ENCODE measurements at regions not wholly inside any gene's neighbourhood (a gene's known extent, or its start where the extent isn't known, plus 50 kb on each side); places are given as distances from the start of the nearest gene placed in this dataset.
"Not testable (repeated sequence)": the region's sequence is repeated elsewhere in the genome, so short reads cannot be mapped to it uniquely, and the experiment has no call there.

- H3K4me3 ChIP-seq (ENCODE audit: low read depth, low read length), result no peak overlapping the region
- TF ChIP-seq, protein P1, sequence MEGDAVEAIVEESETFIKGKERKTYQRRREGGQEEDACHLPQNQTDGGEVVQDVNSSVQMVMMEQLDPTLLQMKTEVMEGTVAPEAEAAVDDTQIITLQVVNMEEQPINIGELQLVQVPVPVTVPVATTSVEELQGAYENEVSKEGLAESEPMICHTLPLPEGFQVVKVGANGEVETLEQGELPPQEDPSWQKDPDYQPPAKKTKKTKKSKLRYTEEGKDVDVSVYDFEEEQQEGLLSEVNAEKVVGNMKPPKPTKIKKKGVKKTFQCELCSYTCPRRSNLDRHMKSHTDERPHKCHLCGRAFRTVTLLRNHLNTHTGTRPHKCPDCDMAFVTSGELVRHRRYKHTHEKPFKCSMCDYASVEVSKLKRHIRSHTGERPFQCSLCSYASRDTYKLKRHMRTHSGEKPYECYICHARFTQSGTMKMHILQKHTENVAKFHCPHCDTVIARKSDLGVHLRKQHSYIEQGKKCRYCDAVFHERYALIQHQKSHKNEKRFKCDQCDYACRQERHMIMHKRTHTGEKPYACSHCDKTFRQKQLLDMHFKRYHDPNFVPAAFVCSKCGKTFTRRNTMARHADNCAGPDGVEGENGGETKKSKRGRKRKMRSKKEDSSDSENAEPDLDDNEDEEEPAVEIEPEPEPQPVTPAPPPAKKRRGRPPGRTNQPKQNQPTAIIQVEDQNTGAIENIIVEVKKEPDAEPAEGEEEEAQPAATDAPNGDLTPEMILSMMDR (IDR thresholded peaks at IDR 0.05; ENCODE audit: low read depth, low read length, missing control alignments), result no peak
- in situ Hi-C loops (cut with HindIII; ENCODE audit: low sequenced_read_pairs), result no loop called here
- DNase-seq (ENCODE audit: low read depth), result no peak
These were observed 79.5 kb upstream of the NEDD9 start for GRCh38 chr6:11311970-11312369.

- no peak for DNase-seq (ENCODE audit: low read depth)
These were observed 77.6 kb upstream of the NEDD9 start for GRCh38 chr6:11309947-11310665.

DNA sequence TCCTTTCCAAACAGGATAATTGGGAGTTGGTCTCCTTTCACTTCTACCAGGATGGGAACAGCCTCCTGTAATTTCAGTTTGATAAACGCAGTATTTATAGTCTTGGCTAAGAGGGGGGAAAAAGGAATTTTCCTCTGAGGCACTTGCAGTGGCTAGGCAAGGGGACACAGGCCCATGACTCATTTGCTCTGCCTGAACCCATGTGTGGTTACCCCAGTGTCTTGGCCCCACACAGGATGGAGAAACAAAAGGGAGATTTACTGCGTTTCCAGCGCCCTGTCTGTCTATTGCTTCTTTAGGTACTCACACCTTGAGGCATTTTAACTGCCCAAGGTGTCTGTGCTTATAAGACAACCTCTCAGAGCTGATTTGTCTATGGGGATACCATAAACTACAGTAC, 74.8 kb upstream of the NEDD9 start:
- no peak overlapping the region for H3K4me3 ChIP-seq (ENCODE audit: low read depth, low read length)
- TF ChIP-seq, protein P1 (IDR thresholded peaks at IDR 0.05; ENCODE audit: low read depth, low read length, missing control alignments), result no peak
- in situ Hi-C loops (cut with HindIII; ENCODE audit: low sequenced_read_pairs), result no loop called here
- no peak for DNase-seq (ENCODE audit: low read depth)

More at GRCh38 chr6:11309947-11310665, 77.6 kb upstream of the NEDD9 start:
- TF ChIP-seq, protein P1 (IDR thresholded peaks at IDR 0.05; ENCODE audit: low read depth, low read length, missing control alignments), result no peak
- H3K4me3 ChIP-seq (ENCODE audit: low read depth, low read length), result no peak overlapping the region
- in situ Hi-C loops (cut with HindIII; ENCODE audit: low sequenced_read_pairs), result no loop called here

DNA sequence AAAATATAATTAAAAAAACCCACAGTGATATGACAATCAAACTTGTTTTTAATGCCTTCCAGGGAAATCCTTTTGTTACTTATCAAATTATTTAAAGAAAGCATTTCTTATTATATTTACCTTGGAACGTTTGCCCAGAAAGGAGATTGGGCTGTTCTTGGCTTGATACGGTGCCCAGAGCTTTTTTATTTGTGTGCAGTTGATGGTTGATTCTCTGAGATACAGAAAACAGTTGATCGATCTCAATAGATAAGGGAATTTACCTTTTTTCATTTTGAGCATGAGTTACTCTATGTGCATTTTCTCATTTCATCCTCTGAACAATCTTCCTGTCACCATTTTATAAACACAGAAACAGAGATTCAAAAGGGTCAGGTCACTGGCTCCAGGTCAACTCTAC, 72.5 kb upstream of the NEDD9 start:
- in situ Hi-C loops (cut with HindIII; ENCODE audit: low sequenced_read_pairs), result no loop called here
- TF ChIP-seq, protein P1 (IDR thresholded peaks at IDR 0.05; ENCODE audit: low read depth, low read length, missing control alignments), result no peak
- no peak for DNase-seq (ENCODE audit: low read depth)
- H3K4me3 ChIP-seq (ENCODE audit: low read depth, low read length), result no peak overlapping the region

DNA sequence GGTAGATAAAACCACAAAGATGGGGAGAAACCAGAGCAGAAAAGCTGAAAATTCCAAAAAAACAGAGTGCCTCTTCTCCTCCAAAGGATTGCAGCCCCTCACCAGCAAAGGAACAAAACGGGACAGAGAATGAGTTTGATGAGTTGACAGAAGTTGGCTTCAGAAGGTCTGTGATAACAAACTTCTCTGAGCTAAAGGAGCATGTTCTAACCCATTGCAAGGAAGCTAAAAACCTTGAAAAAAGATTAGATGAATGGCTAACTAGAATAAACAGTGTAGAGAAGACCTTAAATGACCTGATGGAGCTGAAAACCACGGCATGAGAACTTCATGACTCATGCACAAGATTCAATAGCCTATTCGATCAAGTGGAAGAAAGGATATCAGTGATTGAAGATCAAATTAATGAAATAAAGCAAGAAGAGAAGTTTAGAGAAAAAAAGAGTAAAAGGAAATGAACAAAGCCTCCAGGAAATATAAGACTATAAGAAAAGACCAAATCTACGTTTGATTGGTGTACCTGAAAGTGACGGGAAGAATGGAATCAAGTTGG, 67.5 kb upstream of the NEDD9 start:
- in situ Hi-C loops (cut with HindIII; ENCODE audit: low sequenced_read_pairs); H3K4me3 ChIP-seq (ENCODE audit: low read depth, low read length); DNase-seq (ENCODE audit: low read depth): not testable (repeated sequence)

GRCh38 chr6:11299421-11299784, 66.9 kb upstream of the NEDD9 start:
- H3K4me3 ChIP-seq (ENCODE audit: low read depth, low read length); DNase-seq (ENCODE audit: low read depth); in situ Hi-C loops (cut with HindIII; ENCODE audit: low sequenced_read_pairs): not testable (repeated sequence)

- DNase-seq (ENCODE audit: low read depth), result no peak
- H3K4me3 ChIP-seq (ENCODE audit: low read depth, low read length), result no peak overlapping the region
- in situ Hi-C loops (cut with HindIII; ENCODE audit: low sequenced_read_pairs), result no loop called here
- TF ChIP-seq, protein P1 (IDR thresholded peaks at IDR 0.05; ENCODE audit: low read depth, low read length, missing control alignments), result no peak
These were observed 66.4 kb upstream of the NEDD9 start for GRCh38 chr6:11298651-11299420.

All from astrocyte of the cerebellum (primary cell).